Midbrain (tissue), 1 donor: ENCODE measurements at regions not wholly inside any gene's neighbourhood (a gene's known extent, or its start where the extent isn't known, plus 50 kb on each side); places are given as distances from the start of the nearest gene placed in this dataset.
"Not testable (repeated sequence)": the region's sequence is repeated elsewhere in the genome, so short reads cannot be mapped to it uniquely, and the experiment has no call there.

Source experiments
- DNase-seq: peaks from one replicate; lab custom pipeline; 2025; lab: John Stamatoyannopoulos, UW

DNA sequence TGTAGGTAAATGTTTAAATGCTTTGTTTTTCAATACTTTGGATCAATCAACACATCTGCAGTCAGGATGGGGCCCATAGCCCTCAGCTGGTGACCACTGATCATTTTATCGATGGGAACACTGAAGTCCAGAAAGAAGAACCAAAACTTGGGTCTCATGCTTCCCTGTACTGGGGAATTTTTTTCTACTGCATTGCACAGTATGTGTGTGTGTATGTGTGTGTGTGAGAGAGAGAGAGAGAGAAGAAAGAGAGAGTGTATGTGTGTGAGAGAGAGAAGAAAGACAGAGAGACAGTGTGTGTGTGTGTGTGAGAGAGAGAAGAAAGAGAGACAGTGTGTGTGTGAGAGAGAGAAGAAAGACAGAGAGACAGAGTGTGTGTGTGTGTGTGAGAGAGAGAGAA lies 202.9 kb upstream of the MSX2 start:
- no peak for DNase-seq

DNA sequence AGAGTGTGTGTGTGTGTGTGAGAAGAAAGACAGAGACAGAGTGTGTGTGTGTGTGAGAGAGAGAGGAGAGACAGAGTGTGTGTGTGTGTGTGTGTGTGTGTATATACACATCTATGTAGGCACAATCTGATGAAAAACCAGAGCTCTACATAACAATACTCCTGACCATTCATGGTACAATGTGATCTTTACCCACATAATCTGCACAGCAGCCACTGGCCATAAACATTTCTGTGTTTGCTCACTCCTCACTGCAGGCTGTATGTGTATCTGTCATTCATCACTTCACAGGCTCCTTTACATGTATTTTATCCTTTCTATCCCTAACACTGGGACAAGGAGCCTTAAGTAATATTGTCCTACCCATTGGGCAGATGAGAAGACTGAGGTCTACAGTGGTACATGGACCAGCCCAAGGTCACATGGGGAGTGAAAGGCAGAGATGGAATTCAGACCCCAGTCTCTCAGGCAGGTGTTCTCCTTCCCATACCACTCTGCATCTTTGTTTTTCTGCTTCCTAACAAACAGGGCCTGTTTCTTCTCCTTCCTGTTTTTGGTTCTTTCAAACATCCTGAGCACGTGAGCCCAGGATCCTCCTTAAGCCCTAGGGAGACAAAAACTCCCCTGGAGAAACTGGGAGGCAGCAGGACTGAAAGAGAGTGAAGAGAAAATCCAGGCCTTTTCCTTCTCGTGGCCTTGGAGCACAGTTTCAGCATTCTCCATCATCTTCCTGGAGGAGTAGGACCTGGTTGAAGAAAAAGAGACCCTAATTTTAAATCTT lies 201.7 kb upstream of the MSX2 start:
- DNase-seq = no peak

- no peak for DNase-seq
These were observed 200.9 kb upstream of the MSX2 start for GRCh38 chr5:174523311-174524071.

DNA sequence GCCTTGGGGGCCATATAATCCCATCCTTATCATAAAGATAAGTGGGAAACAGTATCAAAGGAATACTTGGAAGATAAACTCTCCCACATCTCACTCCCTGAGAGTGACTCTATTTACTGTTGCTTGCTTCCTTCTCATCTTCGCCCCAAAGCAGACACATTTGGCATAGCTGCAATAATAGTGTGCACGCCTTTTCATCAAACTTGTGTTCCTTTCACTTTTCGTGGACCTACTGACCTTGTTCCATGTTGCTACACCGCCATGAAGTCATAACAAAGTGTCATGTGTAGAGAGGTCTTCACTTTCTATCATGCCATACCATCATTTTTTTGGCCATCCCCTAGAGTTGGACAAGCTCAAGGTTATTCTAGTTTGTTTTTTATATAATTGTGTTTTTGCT lies 200.0 kb upstream of the MSX2 start:
- no peak for DNase-seq

DNA sequence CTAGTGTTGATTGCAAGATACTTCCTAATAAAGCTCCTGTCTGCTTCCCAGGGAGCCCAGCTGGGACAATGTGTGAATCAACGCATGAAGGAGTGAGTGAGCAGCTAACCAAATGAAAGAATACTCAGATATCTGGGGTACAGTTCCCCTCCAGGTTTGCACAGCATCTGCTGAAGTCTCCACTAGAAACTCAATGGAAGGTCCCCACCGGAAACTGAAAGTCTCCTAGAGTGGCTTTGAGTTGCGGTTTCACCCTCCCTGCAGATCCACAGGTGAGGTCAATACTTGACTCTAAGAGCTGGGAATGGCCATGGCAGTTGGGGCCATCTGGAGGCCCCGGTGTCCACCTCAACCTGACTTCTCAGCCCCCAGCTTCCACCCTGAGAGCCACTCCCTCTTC lies 198.2 kb upstream of the MSX2 start:
- DNase-seq = no peak

GRCh38 chr5:174527916-174528540 lies 196.4 kb upstream of the MSX2 start:
- DNase-seq = no peak

- DNase-seq = no peak
These were observed 195.4 kb upstream of the MSX2 start for GRCh38 chr5:174528821-174529544.

GRCh38 chr5:174529925-174530681 lies 194.3 kb upstream of the MSX2 start:
- DNase-seq = no peak

DNA sequence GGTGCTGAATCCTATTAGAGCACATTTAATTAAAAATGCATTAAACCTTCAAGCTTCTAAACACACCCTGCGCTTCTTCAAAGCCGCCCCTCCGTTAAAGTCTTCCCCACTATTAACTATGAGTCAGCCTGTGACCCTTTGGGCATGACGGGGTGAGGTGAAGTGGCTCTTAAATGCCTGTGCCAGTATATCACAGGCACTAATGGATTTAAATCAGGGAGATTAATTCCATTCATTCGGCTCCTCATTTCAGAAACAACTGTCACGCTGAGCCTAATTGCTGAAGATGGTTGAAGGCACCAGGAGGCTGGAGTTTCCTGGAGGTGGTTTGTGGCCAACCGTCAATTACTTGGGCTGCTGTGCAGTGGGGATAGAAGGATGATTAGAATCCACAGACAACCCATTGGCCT lies 192.6 kb upstream of the MSX2 start:
- DNase-seq = no peak

DNA sequence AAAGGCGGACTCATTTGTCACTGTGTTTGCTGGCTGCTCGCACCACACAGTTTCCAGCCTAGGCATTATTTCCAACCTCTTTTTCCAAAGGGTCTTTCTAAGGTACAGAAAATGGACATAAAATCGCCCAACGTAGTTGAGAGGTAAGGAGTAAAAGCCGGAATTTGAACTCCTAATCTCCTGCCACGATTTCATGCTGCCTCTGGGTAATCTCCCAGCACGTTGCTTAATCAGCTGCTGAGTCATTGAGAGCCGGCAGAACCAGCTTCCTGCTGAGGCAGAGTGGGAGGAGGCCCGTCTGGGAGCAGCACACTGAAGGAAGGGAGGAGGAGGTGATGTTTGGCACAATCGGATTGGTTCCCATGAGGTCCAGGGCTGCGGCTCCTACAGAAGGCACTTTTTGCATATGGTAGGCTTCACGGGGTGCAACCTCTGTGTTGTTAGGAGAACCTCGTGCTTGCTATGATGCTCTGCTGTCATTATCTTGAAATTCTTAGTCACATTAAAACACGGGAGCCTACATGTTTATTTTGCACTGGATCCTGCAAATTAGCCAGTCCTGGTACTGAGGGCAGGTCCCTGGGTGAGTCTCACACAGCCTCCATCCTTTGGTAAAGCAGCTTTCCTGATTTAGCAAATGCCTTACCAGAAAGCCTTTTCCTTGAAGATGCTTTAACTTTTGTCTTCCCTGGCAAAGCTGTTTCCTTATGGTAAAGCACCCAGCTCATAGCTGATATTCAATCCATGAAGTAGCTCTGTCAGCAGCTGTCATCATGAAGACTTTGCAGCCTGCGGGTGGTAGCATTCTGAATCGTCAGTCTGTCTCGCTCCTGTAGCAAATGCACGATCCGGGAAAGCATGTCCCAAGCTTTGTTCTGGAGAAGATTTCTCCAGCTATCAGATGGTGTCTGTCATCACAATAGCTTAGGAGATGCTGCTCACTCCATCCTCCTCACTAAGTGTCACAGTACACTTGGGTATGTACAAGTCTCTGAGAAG lies 191.6 kb upstream of the MSX2 start:
- peak; percentile 17 for DNase-seq

- no peak for DNase-seq
These were observed 190.6 kb upstream of the MSX2 start for GRCh38 chr5:174533751-174534241.

DNA sequence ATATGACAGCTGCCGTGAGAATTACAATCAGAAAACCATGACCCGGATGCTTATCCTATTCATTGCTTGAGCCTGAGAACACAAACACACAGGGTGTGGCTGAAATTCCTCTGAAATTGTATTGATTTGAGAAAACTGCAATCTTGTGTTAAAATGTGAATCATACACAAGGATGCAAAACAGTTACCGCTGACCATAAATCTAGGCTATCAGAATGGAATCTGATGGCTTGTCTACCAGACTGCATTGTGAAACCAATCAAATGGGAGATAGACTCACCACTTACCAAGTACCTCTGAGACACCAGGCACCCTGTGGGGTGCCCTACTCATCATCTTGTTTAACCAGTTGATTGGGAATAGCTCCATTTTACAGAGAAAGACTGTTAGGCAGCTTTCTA lies 188.7 kb upstream of the MSX2 start:
- DNase-seq = no peak

DNA sequence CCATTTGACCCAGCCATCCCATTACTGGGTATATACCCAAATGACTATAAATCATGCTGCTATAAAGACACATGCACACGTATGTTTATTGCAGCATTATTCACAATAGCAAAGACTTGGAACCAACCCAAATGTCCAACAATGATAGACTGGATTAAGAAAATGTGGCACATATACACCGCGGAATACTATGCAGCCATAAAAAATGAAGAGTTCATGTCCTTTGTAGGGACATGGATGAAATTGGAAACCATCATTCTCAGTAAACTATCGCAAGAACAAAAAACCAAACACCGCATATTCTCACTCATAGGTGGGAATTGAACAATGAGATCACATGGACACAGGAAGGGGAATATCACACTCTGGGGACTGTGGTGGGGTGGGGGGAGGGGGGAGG lies 184.6 kb upstream of the MSX2 start:
- not testable (repeated sequence) for DNase-seq

GRCh38 chr5:174542037-174542436 lies 182.3 kb upstream of the MSX2 start:
- no peak for DNase-seq

- no peak for DNase-seq
These were observed 181.9 kb upstream of the MSX2 start for GRCh38 chr5:174542471-174542870.

GRCh38 chr5:174545926-174546325 lies 178.5 kb upstream of the MSX2 start:
- no peak for DNase-seq

DNA sequence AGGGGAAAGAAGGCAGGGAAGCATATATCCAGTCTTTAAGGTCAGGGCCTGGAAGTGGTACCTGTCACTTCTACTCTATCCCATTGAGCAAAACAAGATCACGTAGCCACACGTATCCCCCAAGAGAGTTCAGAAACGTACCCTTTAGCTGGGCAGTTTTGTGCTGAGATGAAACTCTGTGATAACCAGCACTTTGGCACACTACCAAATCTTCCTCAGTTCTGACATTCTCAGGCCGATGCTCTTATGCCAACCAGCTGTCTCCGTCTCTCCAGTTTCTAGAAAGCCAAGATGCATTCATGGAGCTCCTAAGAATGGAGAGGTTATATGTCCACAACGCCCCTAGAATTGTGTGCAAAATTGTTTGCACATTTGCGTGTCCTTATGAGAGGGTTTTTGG lies 176.6 kb upstream of the MSX2 start:
- no peak for DNase-seq

- no peak for DNase-seq
These were observed 175.1 kb upstream of the MSX2 start for GRCh38 chr5:174549254-174549653.

GRCh38 chr5:174550026-174550425 lies 174.4 kb upstream of the MSX2 start:
- DNase-seq = no peak

GRCh38 chr5:174552428-174552827 lies 172.0 kb upstream of the MSX2 start:
- DNase-seq = no peak
